UCSD-AML1 (cell line): ENCODE measurements at regions not wholly inside any gene's neighbourhood (a gene's known extent, or its start where the extent isn't known, plus 50 kb on each side); places are given as distances from the start of the nearest gene placed in this dataset.

Source experiments
- DNase-seq: peaks from one replicate; lab custom pipeline; 2025; ENCODE audit not compliant: unreplicated experiment; lab: John Stamatoyannopoulos, UW

GRCh38 chr20:23232679-23233308 lies 117.8 kb upstream of the NXT1 start:
- DNase-seq = no peak

GRCh38 chr20:23232219-23232581 lies 118.4 kb upstream of the NXT1 start:
- DNase-seq = no peak

- DNase-seq = no peak
These were observed 118.9 kb upstream of the NXT1 start for GRCh38 chr20:23231561-23232218.

GRCh38 chr20:23230766-23231385 lies 119.7 kb upstream of the NXT1 start:
- DNase-seq = no peak

- no peak for DNase-seq
These were observed 120.6 kb upstream of the NXT1 start for GRCh38 chr20:23229989-23230388.

GRCh38 chr20:23228912-23229311 lies 121.7 kb upstream of the NXT1 start:
- no peak for DNase-seq

- no peak for DNase-seq
These were observed 122.6 kb upstream of the NXT1 start for GRCh38 chr20:23227976-23228375.

GRCh38 chr20:23227274-23227673 lies 123.3 kb upstream of the NXT1 start:
- no peak for DNase-seq

- DNase-seq = no peak
These were observed 123.9 kb upstream of the NXT1 start for GRCh38 chr20:23226612-23227265.

- peak; percentile 29 for DNase-seq
These were observed 125.1 kb upstream of the NXT1 start for GRCh38 chr20:23225407-23226060.

- DNase-seq = no peak
These were observed 125.8 kb upstream of the NXT1 start for GRCh38 chr20:23224806-23225205.

GRCh38 chr20:23223908-23224580 lies 126.5 kb upstream of the NXT1 start:
- DNase-seq = no peak

GRCh38 chr20:23222531-23223200 lies 127.9 kb upstream of the NXT1 start:
- no peak for DNase-seq

GRCh38 chr20:23217023-23217422 lies 130.9 kb upstream of the CD93 start:
- DNase-seq = no peak

- no peak for DNase-seq
These were observed 129.3 kb upstream of the CD93 start for GRCh38 chr20:23215344-23215995.

- no peak for DNase-seq
These were observed 128.8 kb upstream of the CD93 start for GRCh38 chr20:23214903-23215302.

GRCh38 chr20:23212464-23212995 lies 126.4 kb upstream of the CD93 start:
- DNase-seq = no peak

GRCh38 chr20:23212011-23212410 lies 125.9 kb upstream of the CD93 start:
- DNase-seq = no peak

GRCh38 chr20:23211164-23211563 lies 125.0 kb upstream of the CD93 start:
- DNase-seq = no peak
